T-cell (primary cell): ENCODE measurements at regions not wholly inside any gene's neighbourhood (a gene's known extent, or its start where the extent isn't known, plus 50 kb on each side); places are given as distances from the start of the nearest gene placed in this dataset.
"Not testable (repeated sequence)": the region's sequence is repeated elsewhere in the genome, so short reads cannot be mapped to it uniquely, and the experiment has no call there.

ENCODE experiments used
- ATAC-seq, 4 experiments: fragments of 200-7000 bp in 3 of 4; fragments of 150-1000 bp in 1 of 4; cut with Tn5 transposase; replicated peaks in 1 of 4; 1 replicate in 3 of 4; 2 replicates in 1 of 4; pipeline ENCODE4 v1.10.0; 2021; ENCODE audit warnings: moderate library complexity in 3 of 4, mild to moderate bottlenecking in 2 of 4, moderate number of reproducible peaks in 1 of 4
- CTCF ChIA-PET, 2 donors: fragments of 300-600 bp; sonication (Branson Sonifier 250); formaldehyde crosslinking; loops; one replicate each; lab custom pipeline; 2022; ENCODE audit warnings: antibody characterized with exemption in 2 of 2; lab: Charles Lee
- POLR2A ChIA-PET, 2 donors: fragments of 300-600 bp; sonication (Branson Sonifier 250); formaldehyde crosslinking; loops; one replicate each; lab custom pipeline; 2022; ENCODE audit warnings: antibody characterized with exemption in 2 of 2; lab: Charles Lee
- DNase-seq, 35 experiments: peaks; one replicate each; pipeline versions ENCODE4 v3.0.0 to v3.0.0-alpha.2; 2013 to 2023
- H3K27ac ChIP-seq: one replicate; pipeline ENCODE4 v1.5.1; 2013; ENCODE audit warnings: low read length
- H3K27me3 ChIP-seq, 2 experiments: replicated peaks in 1 of 2; 1 replicate in 1 of 2; 2 replicates in 1 of 2; pipeline versions ENCODE4 v1.6.1 to v1.7.0; 2013; ENCODE audit warnings: low read length in 1 of 2, mixed read lengths in 1 of 2; ENCODE audit not compliant: control insufficient read depth in 2 of 2, insufficient read depth in 2 of 2; ENCODE audit errors: extremely low read depth in 1 of 2
- H3K36me3 ChIP-seq, 2 donors: 1 replicate in 1 of 2; 2 replicates in 1 of 2; pipeline versions ENCODE4 v1.6.1 to v1.7.0; 2013; ENCODE audit warnings: low read length in 1 of 2; ENCODE audit not compliant: control insufficient read depth in 2 of 2, insufficient read depth in 1 of 2; ENCODE audit errors: extremely low read depth in 1 of 2
- H3K4me1 ChIP-seq, 2 experiments: 1 replicate in 1 of 2; 2 replicates in 1 of 2; pipeline versions ENCODE4 v1.6.1 to v1.7.0; 2013; ENCODE audit warnings: low read length in 2 of 2, mixed read lengths in 1 of 2; ENCODE audit not compliant: insufficient read depth in 2 of 2, control insufficient read depth in 1 of 2; ENCODE audit errors: extremely low read depth in 1 of 2
- H3K4me3 ChIP-seq, 2 donors: 1 replicate in 1 of 2; 2 replicates in 1 of 2; pipeline versions ENCODE4 v1.5.1 to v1.7.0; 2013; ENCODE audit warnings: mild to moderate bottlenecking in 2 of 2, low read length in 1 of 2, moderate library complexity in 1 of 2; ENCODE audit not compliant: control insufficient read depth in 1 of 2; ENCODE audit errors: extremely low read depth in 1 of 2
- H3K9me3 ChIP-seq: 2 replicates; pipeline ENCODE4 v1.7.0; 2013
- H3K27ac Mint-ChIP-seq, 2 donors: one replicate each; pipeline ENCODE4 v1.8.0; 2020 to 2021; ENCODE audit warnings: mild to moderate bottlenecking in 2 of 2, mixed read lengths in 2 of 2
- H3K27me3 Mint-ChIP-seq, 2 donors: one replicate each; pipeline ENCODE4 v1.8.0; 2021 to 2022; ENCODE audit warnings: mixed read lengths in 2 of 2
- H3K36me3 Mint-ChIP-seq: one replicate; pipeline ENCODE4 v1.8.0; 2021; ENCODE audit warnings: mixed read lengths
- H3K4me1 Mint-ChIP-seq, 3 donors: one replicate each; pipeline ENCODE4 v1.8.0; 2020 to 2022; ENCODE audit warnings: mixed read lengths in 3 of 3, mild to moderate bottlenecking in 1 of 3
- H3K4me3 Mint-ChIP-seq, 3 donors: one replicate each; pipeline ENCODE4 v1.8.0; 2020 to 2022; ENCODE audit warnings: mild to moderate bottlenecking in 3 of 3, mixed read lengths in 3 of 3, moderate library complexity in 3 of 3
- H3K9me3 Mint-ChIP-seq, 3 donors: one replicate each; pipeline ENCODE4 v1.8.0; 2020 to 2022; ENCODE audit warnings: mixed read lengths in 3 of 3
- WGBS: methylation state at CpG from one replicate; pipeline ENCODE4 v1.1.5; 2013; ENCODE audit warnings: missing lambda C conversion rate; ENCODE audit not compliant: insufficient coverage; 5-methylcytosine and 5-hydroxymethylcytosine counted together

GRCh38 chr6:167229586-167229985 lies 61.5 kb upstream of the UNC93A start:
- ChIA-PET CTCF (no interaction called here), POLR2A (no interaction called here)
- Mint-ChIP-seq H3K27me3 (peaks cover 28 to 57% of the 10 kb centered on the region in 2 donors), H3K36me3 (no peaks in the 10 kb centered on the region), H3K4me1 (peaks cover 0 to 2% (median 0%) of the 10 kb centered on the region in 3 donors), H3K9me3 (no peaks in the 10 kb centered on the region), H3K4me3 (no peak overlapping the region), H3K27ac (no peak overlapping the region)
- H3K9me3 ChIP-seq = no peaks in the 10 kb centered on the region
- H3K27ac ChIP-seq = no peak overlapping the region
- no peaks in the 10 kb centered on the region for H3K36me3 ChIP-seq
- H3K27me3 ChIP-seq = peaks cover 0 to 14% of the 10 kb centered on the region in 2 experiments
- H3K4me1 ChIP-seq = no peaks in the 10 kb centered on the region
- H3K4me3 ChIP-seq = no peak overlapping the region
- 85% methylated on average over 2 of the region's 4 CpGs for WGBS
- ATAC-seq (no peak), DNase-seq (no peak)

- Mint-ChIP-seq H3K36me3 (no peaks in the 10 kb centered on the region), H3K4me1 (peaks cover 0 to 7% (median 0%) of the 10 kb centered on the region in 3 donors), H3K27ac (no peak overlapping the region), H3K4me3 (no peak overlapping the region), H3K27me3 (peaks cover 32 to 62% of the 10 kb centered on the region in 2 donors), H3K9me3 (no peaks in the 10 kb centered on the region)
- Histone ChIP-seq H3K4me3 (no peak overlapping the region), H3K9me3 (no peaks in the 10 kb centered on the region), H3K4me1 (no peaks in the 10 kb centered on the region), H3K36me3 (no peaks in the 10 kb centered on the region), H3K27ac (no peak overlapping the region), H3K27me3 (peaks cover 0 to 18% of the 10 kb centered on the region in 2 experiments)
- ChIA-PET POLR2A (no interaction called here), CTCF (no interaction called here)
- ATAC-seq = no peak
- no peak for DNase-seq
Observed at GRCh38 chr6:167230288-167230687, 60.8 kb upstream of the UNC93A start.

- Mint-ChIP-seq H3K27ac (no peak overlapping the region), H3K4me3 (no peak overlapping the region), H3K36me3 (no peaks in the 10 kb centered on the region), H3K4me1 (peaks cover 0 to 7% (median 0%) of the 10 kb centered on the region in 3 donors), H3K9me3 (no peaks in the 10 kb centered on the region), H3K27me3 (peaks cover 30 to 56% of the 10 kb centered on the region in 2 donors)
- H3K4me1 ChIP-seq = no peaks in the 10 kb centered on the region
- no peak overlapping the region for H3K4me3 ChIP-seq
- DNase-seq (no peak), ATAC-seq (no peak)
- H3K27me3 ChIP-seq = peaks cover 0 to 19% of the 10 kb centered on the region in 2 experiments
- no peaks in the 10 kb centered on the region for H3K36me3 ChIP-seq
- H3K27ac ChIP-seq = no peak overlapping the region
- no peaks in the 10 kb centered on the region for H3K9me3 ChIP-seq
- WGBS = no CpG with 5 or more reads among the region's 3 CpGs
- CTCF ChIA-PET = no interaction called here
- POLR2A ChIA-PET = no interaction called here
Observed at GRCh38 chr6:167232356-167232755, 58.8 kb upstream of the UNC93A start.

- Histone ChIP-seq H3K27me3 (peaks cover 0 to 17% of the 10 kb centered on the region in 2 experiments), H3K36me3 (no peaks in the 10 kb centered on the region), H3K4me1 (no peaks in the 10 kb centered on the region), H3K9me3 (no peaks in the 10 kb centered on the region), H3K27ac (no peak overlapping the region), H3K4me3 (no peak overlapping the region)
- no peak for DNase-seq
- ATAC-seq = no peak
- ChIA-PET POLR2A (no interaction called here), CTCF (interaction anchor here in 1 of 2 donors (1.3 kb wide), 1 partner anchor 15 kb away, joined by 3 read pairs; no protein-coding TSS in a partner anchor)
- Mint-ChIP-seq H3K36me3 (no peaks in the 10 kb centered on the region), H3K27me3 (peaks cover 19 to 49% of the 10 kb centered on the region in 2 donors), H3K27ac (no peak overlapping the region), H3K4me3 (no peak overlapping the region), H3K9me3 (no peaks in the 10 kb centered on the region), H3K4me1 (peaks cover 0 to 7% (median 0%) of the 10 kb centered on the region in 3 donors)
- 80% methylated on average over 4 of the region's 6 CpGs for WGBS
Observed at GRCh38 chr6:167233490-167233889, 57.6 kb upstream of the UNC93A start.

- WGBS = 0% methylated on average over 1 of the region's 6 CpGs
- H3K4me1 Mint-ChIP-seq, H3K9me3 Mint-ChIP-seq, H3K4me3 Mint-ChIP-seq, H3K36me3 ChIP-seq, ATAC-seq, H3K4me3 ChIP-seq, DNase-seq, H3K27ac ChIP-seq, H3K27ac Mint-ChIP-seq, POLR2A ChIA-PET, H3K36me3 Mint-ChIP-seq, H3K9me3 ChIP-seq, H3K4me1 ChIP-seq, CTCF ChIA-PET: not testable (repeated sequence)
- peaks cover 0 to 17% of the 10 kb centered on the region in 2 experiments for H3K27me3 ChIP-seq
- peaks cover 17 to 46% of the 10 kb centered on the region in 2 donors for H3K27me3 Mint-ChIP-seq
Observed at GRCh38 chr6:167234576-167234975, 56.5 kb upstream of the UNC93A start.

GRCh38 chr6:167235005-167235404 lies 56.1 kb upstream of the UNC93A start:
- Histone ChIP-seq H3K27me3 (peaks cover 0 to 15% of the 10 kb centered on the region in 2 experiments), H3K9me3 (no peaks in the 10 kb centered on the region), H3K4me3 (no peak overlapping the region), H3K36me3 (no peaks in the 10 kb centered on the region), H3K4me1 (no peaks in the 10 kb centered on the region), H3K27ac (no peak overlapping the region)
- Mint-ChIP-seq H3K27me3 (peaks cover 17 to 41% of the 10 kb centered on the region in 2 donors), H3K36me3 (no peaks in the 10 kb centered on the region), H3K27ac (no peak overlapping the region), H3K4me3 (no peak overlapping the region), H3K4me1 (peaks cover 0 to 7% (median 0%) of the 10 kb centered on the region in 3 donors), H3K9me3 (no peaks in the 10 kb centered on the region)
- ChIA-PET POLR2A (no interaction called here), CTCF (no interaction called here)
- ATAC-seq = no peak
- no peak for DNase-seq
- 68% methylated on average over 9 of the region's 9 CpGs for WGBS
